GM12878 (cell line): ENCODE measurements at regions not wholly inside any gene's neighbourhood (a gene's known extent, or its start where the extent isn't known, plus 50 kb on each side); places are given as distances from the start of the nearest gene placed in this dataset.

ENCODE experiments used
- ATAC-seq: fragments of 200-7000 bp; cut with Tn5 transposase; 3 replicates; pipeline ENCODE4 v1.9.1; 2020; ENCODE audit warnings: mild to moderate bottlenecking, moderate library complexity
- BruUV-seq: library from RNA; stranded (reverse); fragments of 400-500 nt; replicated peaks from 2 replicates; lab custom pipeline; 2021; lab: Mats Ljungman, UMichigan
- CTCF ChIA-PET: fragments of 300-600 bp; sonication (Branson Sonifier 250); formaldehyde crosslinking; extraction: SDS; loops from one replicate; lab custom pipeline; 2021; ENCODE audit warnings: inconsistent platforms; lab: Yijun Ruan, JAX
- POLR2A ChIA-PET: fragments of 350-600 bp; formaldehyde crosslinking; extraction: SDS; loops from one replicate; lab custom pipeline; 2021; ENCODE audit warnings: inconsistent platforms; lab: Charles Lee
- RAD21 ChIA-PET: fragments of 300-600 bp; sonication (Branson Sonifier 250); formaldehyde crosslinking; loops from one replicate; lab custom pipeline; 2023; ENCODE audit warnings: antibody characterized with exemption; ENCODE audit not compliant: unreplicated experiment; lab: Charles Lee
- SMC1A ChIA-PET: fragments of 300-600 bp; sonication (Branson Sonifier 250); formaldehyde crosslinking; loops from one replicate; lab custom pipeline; 2023; ENCODE audit not compliant: unreplicated experiment, uncharacterized antibody; lab: Charles Lee
- DNase-seq: peaks from one replicate; pipeline ENCODE4 v3.0.0-alpha.2; 2011; ENCODE audit warnings: low read depth, low spot score
- FAIRE-seq: peaks from 3 replicates; lab custom pipeline; 2011; peaks lifted over from hg19 to GRCh38; lab: Jason Lieb, UNC
- H2AFZ ChIP-seq: 2 replicates; pipeline ENCODE4 v1.6.0; 2011; ENCODE audit warnings: low read depth, low read length, control low read depth; ENCODE audit not compliant: control insufficient read depth
- H3K27ac ChIP-seq: 2 replicates; pipeline ENCODE4 v1.5.1; 2011; ENCODE audit warnings: control low read depth; ENCODE audit not compliant: control insufficient read depth, insufficient read depth
- H3K27me3 ChIP-seq, 2 experiments: replicated peaks in 1 of 2; 2 replicates each; pipeline versions ENCODE4 v1.6.0 to v1.6.1; 2011; ENCODE audit warnings: low read length in 1 of 2; ENCODE audit not compliant: control insufficient read depth in 2 of 2, insufficient read depth in 2 of 2
- H3K36me3 ChIP-seq, 2 experiments: 2 replicates each; pipeline ENCODE4 v1.5.1; 2011; ENCODE audit warnings: low read length in 1 of 2; ENCODE audit not compliant: control insufficient read depth in 2 of 2, insufficient read depth in 2 of 2
- H3K4me1 ChIP-seq: 2 replicates; pipeline ENCODE4 v1.6.1; 2011; ENCODE audit warnings: mild to moderate bottlenecking, low read length, moderate library complexity, mixed read lengths; ENCODE audit not compliant: control insufficient read depth, insufficient read depth
- H3K4me2 ChIP-seq: 2 replicates; pipeline ENCODE4 v1.6.0; 2011; ENCODE audit warnings: control low read depth; ENCODE audit not compliant: control insufficient read depth, insufficient read depth
- H3K4me3 ChIP-seq: fragments of 200-600 bp; sonication (generic); 2 replicates; pipeline ENCODE4 v1.5.1; 2016
- H3K79me2 ChIP-seq: 2 replicates; pipeline ENCODE4 v1.6.0; 2011; ENCODE audit warnings: low read length; ENCODE audit not compliant: control insufficient read depth, insufficient read depth
- H3K9ac ChIP-seq: 2 replicates; pipeline ENCODE4 v1.8.0; 2011; ENCODE audit warnings: low read length, control low read depth, mixed read lengths; ENCODE audit not compliant: control insufficient read depth, insufficient read depth
- H3K9me3 ChIP-seq: replicated peaks from 3 replicates; pipeline ENCODE4 v1.5.1; 2011; ENCODE audit warnings: mild to moderate bottlenecking, low read length; ENCODE audit not compliant: control insufficient read depth, insufficient read depth
- H4K20me1 ChIP-seq: 2 replicates; pipeline ENCODE4 v1.6.0; 2011; ENCODE audit not compliant: control insufficient read depth, insufficient read depth
- CHD2 ChIP-seq: IDR thresholded peaks from 2 replicates; pipeline ENCODE4 v1.6.1; 2011; ENCODE audit warnings: low read depth, low read length, improper control_type of control experiment, borderline replicate concordance
- HDAC6 ChIP-seq: fragments of 200-600 bp; sonication (generic); IDR thresholded peaks from one replicate; pipeline ENCODE4 v1.8.0; 2017; ENCODE audit warnings: antibody characterized with exemption; ENCODE audit not compliant: unreplicated experiment
- IRF5 ChIP-seq: fragments of 450-650 bp; IDR thresholded peaks from 2 replicates; pipeline ENCODE4 v1.6.1; 2017; ENCODE audit warnings: borderline replicate concordance
- LARP7 ChIP-seq: fragments of 450-650 bp; IDR thresholded peaks from 2 replicates; pipeline ENCODE4 v1.6.1; 2017; ENCODE audit warnings: mild to moderate bottlenecking
- MTA2 ChIP-seq: fragments of 450-650 bp; IDR thresholded peaks from 2 replicates; pipeline ENCODE4 v1.6.1; 2016; ENCODE audit warnings: low read depth, mild to moderate bottlenecking, moderate library complexity
- NBN ChIP-seq: fragments of 450-650 bp; IDR thresholded peaks from 2 replicates; pipeline ENCODE4 v1.6.1; 2016
- RB1 ChIP-seq: fragments of 450-650 bp; formaldehyde crosslinking; IDR thresholded peaks from 2 replicates; pipeline ENCODE4 v1.6.1; 2017; ENCODE audit warnings: mild to moderate bottlenecking, borderline replicate concordance
- REST ChIP-seq: IDR thresholded peaks from 2 replicates; pipeline ENCODE4 v1.6.1; 2012; ENCODE audit warnings: mild to moderate bottlenecking, low read depth, low read length
- ZNF24 ChIP-seq: fragments of 450-650 bp; IDR thresholded peaks from 2 replicates; pipeline ENCODE4 v1.6.1; 2017; ENCODE audit warnings: antibody characterized with exemption, mild to moderate bottlenecking
- WGBS: methylation state at CpG from one replicate; pipeline ENCODE4 v1.1.6; 2016; ENCODE audit warnings: low lambda C conversion rate; ENCODE audit not compliant: insufficient replicate concordance, insufficient coverage; ENCODE audit errors: missing lambda C conversion rate; 5-methylcytosine and 5-hydroxymethylcytosine counted together
- in situ Hi-C: fragments of 300-500 bp; cut with MboI; formaldehyde crosslinking; loops from 9 replicates; pipeline ENCODE4 v1.14.3; 2018; ENCODE audit warnings: mixed read lengths
- intact Hi-C: fragments of 100-400 bp; cut with micrococcal nuclease; formaldehyde crosslinking; loops from one replicate; pipeline ENCODE4 v1.14.2; 2022; ENCODE audit not compliant: unreplicated experiment

GRCh38 chr7:156095908-156096539 is 283.8 kb upstream of the SHH start:
- Histone ChIP-seq H3K4me2 (no peak overlapping the region), H3K36me3 (no peaks in the 10 kb centered on the region), H3K27ac (no peak overlapping the region), H4K20me1 (no peaks in the 10 kb centered on the region), H3K9me3 (no peaks in the 10 kb centered on the region; the same call in 2 of the 3 replicates), H3K4me1 (no peaks in the 10 kb centered on the region), H3K79me2 (no peaks in the 10 kb centered on the region), H3K4me3 (no peak overlapping the region), H3K9ac (no peak overlapping the region), H2AFZ (no peak overlapping the region), H3K27me3 (no peaks in the 10 kb centered on the region)
- ChIA-PET SMC1A (no interaction called here), POLR2A (no interaction called here), RAD21 (no interaction called here), CTCF (no interaction called here)
- FAIRE-seq (no peak), ATAC-seq (no peak), DNase-seq (no peak)
- 13% methylated on average over 9 of the region's 9 CpGs for WGBS
- TF ChIP-seq LARP7 (no peak), HDAC6 (no peak), IRF5 (no peak), CHD2 (no peak), REST (no peak), MTA2 (no peak), ZNF24 (no peak), NBN (no peak), RB1 (no peak)
- in situ Hi-C loops = no loop called here
- intact Hi-C loops = no loop called here
- no TSS peak for BruUV-seq
